Stomach smooth muscle (tissue), 2 donors: ENCODE measurements at regions not wholly inside any gene's neighbourhood (a gene's known extent, or its start where the extent isn't known, plus 50 kb on each side); places are given as distances from the start of the nearest gene placed in this dataset.

Experiments used
- H3K27ac ChIP-seq: one replicate; pipeline ENCODE4 v1.7.0; 2013; ENCODE audit warnings: mild to moderate bottlenecking, low read length, inconsistent platforms
- H3K27me3 ChIP-seq, 2 donors: one replicate each; pipeline ENCODE4 v1.7.0; 2013; ENCODE audit warnings: low read length in 2 of 2; ENCODE audit not compliant: insufficient read depth in 2 of 2, control insufficient read depth in 1 of 2
- H3K36me3 ChIP-seq, 2 donors: one replicate each; pipeline ENCODE4 v1.7.0; 2013; ENCODE audit warnings: low read length in 2 of 2; ENCODE audit not compliant: control insufficient read depth in 2 of 2, insufficient read depth in 2 of 2
- H3K4me1 ChIP-seq: one replicate; pipeline ENCODE4 v1.7.0; 2013; ENCODE audit warnings: low read length; ENCODE audit not compliant: control insufficient read depth, insufficient read depth
- H3K4me3 ChIP-seq, 2 donors: one replicate each; pipeline ENCODE4 v1.7.0; 2013; ENCODE audit warnings: low read length in 2 of 2
- H3K9ac ChIP-seq, 2 donors: one replicate each; pipeline ENCODE4 v1.7.0; 2013; ENCODE audit warnings: low read length in 2 of 2, mild to moderate bottlenecking in 1 of 2
- H3K9me3 ChIP-seq, 2 donors: one replicate each; pipeline ENCODE4 v1.7.0; 2013; ENCODE audit warnings: low read length in 2 of 2; ENCODE audit not compliant: control insufficient read depth in 2 of 2
- donor health status: healthy.
- donor health status: Pancreatic carcinoma.

DNA sequence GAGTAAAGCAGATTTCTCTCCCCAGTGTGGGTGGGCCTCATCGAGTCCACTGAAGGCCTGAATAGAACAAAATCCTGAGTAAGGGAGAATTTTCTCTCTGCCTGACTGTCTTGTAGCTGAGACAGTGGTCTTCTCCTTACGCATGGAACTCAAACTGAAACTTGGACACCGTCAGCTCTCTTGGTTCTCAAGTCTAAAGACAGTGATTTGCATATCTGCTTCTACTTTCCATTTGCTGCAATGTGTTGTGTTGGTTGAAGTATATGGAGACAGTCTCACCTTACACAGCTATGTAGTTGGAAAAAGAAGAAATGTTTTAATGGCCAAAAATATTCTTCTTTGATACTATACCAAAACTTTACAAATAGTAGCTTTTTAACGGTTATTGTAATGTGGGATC is 160.2 kb upstream of the LMNTD1 start:
- Histone ChIP-seq H3K36me3 (no peaks in the 10 kb centered on the region), H3K9ac (no peak overlapping the region), H3K27ac (no peak overlapping the region), H3K4me3 (no peak overlapping the region), H3K27me3 (no peaks in the 10 kb centered on the region), H3K4me1 (no peaks in the 10 kb centered on the region), H3K9me3 (peaks cover 0 to 6% of the 10 kb centered on the region in 2 donors)

DNA sequence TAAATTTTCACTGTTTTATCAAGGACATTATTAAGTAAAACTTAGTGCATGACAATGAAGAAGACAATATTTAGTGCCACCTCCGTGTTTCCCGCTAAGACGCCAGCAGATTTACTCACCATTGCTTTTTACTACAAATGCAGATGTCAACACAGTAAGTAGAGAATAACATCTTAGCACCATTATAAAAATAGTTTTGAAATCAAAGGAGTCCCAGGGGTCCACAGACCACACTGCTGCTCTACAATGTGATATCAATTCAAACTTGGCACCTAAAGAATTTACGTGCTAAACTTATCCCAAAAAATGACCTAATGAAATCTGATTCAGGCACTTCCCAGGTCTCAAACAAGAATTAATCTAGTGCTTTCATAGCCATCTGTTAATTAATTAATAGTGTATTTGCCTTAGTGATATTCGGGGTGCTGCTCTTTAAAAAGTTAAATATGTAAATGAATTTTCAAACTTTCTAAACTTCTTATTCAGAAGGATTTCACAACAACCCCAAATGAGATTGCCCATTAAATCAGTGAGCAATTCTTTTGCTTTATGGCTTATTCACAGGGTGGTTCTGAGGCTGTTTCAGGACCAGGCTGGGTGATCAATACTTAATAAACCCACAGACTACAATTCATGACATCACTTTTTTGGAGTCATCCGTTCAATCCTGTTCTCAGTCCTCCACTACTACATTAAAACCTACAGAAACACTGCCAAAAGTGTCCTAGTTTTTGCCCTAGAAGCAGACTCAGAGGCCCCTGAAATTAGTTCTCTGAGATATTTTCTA is 161.3 kb upstream of the LMNTD1 start:
- no peak overlapping the region for H3K27ac ChIP-seq
- no peaks in the 10 kb centered on the region for H3K27me3 ChIP-seq
- no peak overlapping the region for H3K9ac ChIP-seq
- H3K4me1 ChIP-seq: no peaks in the 10 kb centered on the region
- H3K9me3 ChIP-seq: peaks cover 0 to 6% of the 10 kb centered on the region in 2 donors
- no peak overlapping the region for H3K4me3 ChIP-seq
- no peaks in the 10 kb centered on the region for H3K36me3 ChIP-seq

DNA sequence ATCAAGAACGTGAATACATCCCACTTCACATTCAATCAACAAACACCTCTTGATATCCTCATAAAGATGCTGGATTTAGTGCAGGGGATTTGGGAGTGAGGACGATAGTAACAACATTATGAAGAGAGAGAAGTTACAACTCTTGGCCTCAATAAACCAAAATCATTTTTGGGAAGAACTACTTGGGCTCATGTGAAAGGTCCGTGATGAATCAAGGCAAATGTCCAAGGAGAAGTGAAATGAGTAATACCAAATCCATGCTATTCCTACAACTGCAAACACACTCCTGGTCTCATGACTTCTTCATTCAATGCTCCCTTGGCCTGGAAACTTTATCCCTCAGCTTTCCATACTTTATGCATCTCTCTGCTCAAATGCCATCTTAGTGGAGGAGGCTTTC is 162.0 kb upstream of the LMNTD1 start:
- Histone ChIP-seq H3K27ac (no peak overlapping the region), H3K4me1 (no peaks in the 10 kb centered on the region), H3K9me3 (peaks cover 0 to 6% of the 10 kb centered on the region in 2 donors), H3K36me3 (no peaks in the 10 kb centered on the region), H3K27me3 (no peaks in the 10 kb centered on the region), H3K9ac (no peak overlapping the region), H3K4me3 (no peak overlapping the region)

DNA sequence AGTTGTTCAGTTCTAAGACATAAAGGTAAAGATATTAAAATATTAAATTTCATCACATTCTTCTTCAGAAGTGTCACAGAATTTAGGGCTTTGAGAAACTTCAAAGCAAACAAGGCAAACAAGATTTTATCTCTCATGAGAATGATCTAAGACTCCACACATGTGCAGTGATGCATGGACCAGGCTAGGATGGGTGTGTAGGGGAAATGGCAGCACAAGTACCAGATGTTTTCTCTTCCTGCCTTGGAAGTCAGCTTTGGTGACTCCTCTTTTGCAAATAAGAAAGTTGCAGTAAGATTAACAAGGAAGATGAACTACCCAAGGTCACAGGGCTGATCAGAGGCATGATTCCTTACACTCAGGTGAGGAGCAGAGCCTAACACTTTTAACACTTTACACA is 163.8 kb upstream of the LMNTD1 start:
- H3K4me1 ChIP-seq: no peaks in the 10 kb centered on the region
- no peak overlapping the region for H3K27ac ChIP-seq
- H3K36me3 ChIP-seq: no peaks in the 10 kb centered on the region
- H3K9ac ChIP-seq: no peak overlapping the region
- H3K4me3 ChIP-seq: no peak overlapping the region
- no peaks in the 10 kb centered on the region for H3K9me3 ChIP-seq
- no peaks in the 10 kb centered on the region for H3K27me3 ChIP-seq

DNA sequence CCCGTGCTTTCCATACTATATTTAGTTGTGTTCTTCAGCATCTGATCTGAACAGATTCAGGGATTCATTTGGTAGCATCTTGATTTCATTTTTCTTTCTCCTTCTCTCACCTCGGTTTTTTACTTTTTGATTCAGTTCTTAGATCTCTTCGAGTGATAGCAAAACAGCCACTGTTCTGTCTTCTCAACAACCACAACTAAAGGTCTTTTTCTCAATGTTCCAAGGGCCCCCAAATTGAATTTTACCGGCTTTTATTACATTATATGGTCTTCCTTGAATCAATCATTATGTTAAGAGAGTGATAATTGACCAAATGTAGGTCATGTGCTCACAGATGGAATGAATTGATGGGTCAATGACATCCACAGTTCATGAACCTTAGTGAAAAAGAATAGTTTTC is 164.5 kb upstream of the LMNTD1 start:
- H3K27me3 ChIP-seq: no peaks in the 10 kb centered on the region
- H3K9me3 ChIP-seq: no peaks in the 10 kb centered on the region
- no peak overlapping the region for H3K27ac ChIP-seq
- H3K36me3 ChIP-seq: no peaks in the 10 kb centered on the region
- no peak overlapping the region for H3K4me3 ChIP-seq
- H3K9ac ChIP-seq: no peak overlapping the region
- H3K4me1 ChIP-seq: no peaks in the 10 kb centered on the region

DNA sequence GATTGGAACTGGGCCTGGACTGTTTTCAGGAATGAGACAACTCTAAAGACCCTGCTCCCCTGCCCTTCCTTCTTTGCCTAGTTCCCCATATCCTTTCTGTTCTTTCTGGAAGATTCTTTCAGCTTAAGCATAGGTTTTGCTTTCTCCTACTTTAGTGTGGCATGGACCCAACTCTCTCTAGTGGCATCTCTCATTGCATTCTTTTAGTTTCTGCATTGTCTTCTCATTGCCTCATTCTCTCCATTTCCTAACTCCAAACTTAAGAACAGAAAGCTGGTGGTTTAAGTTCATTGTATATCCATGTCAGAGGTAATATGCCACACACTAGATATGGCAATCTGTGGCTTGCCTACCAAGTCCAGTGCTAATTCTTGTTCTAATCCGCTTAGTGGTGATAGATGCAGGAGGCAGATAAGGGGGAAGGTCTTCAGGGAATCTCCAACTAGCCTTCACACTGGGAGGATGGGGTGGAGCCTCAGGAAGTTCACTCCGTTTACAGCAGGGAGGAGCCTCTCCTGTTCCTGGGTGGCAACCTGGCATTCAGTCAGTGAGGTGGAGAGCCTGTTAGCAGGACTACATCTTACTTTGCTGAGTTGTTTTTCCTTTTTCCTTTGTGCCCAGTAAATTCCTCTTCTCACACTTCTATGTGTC is 165.1 kb upstream of the LMNTD1 start:
- Histone ChIP-seq H3K4me1 (peaks cover under 1% of the 10 kb centered on the region), H3K4me3 (no peak overlapping the region), H3K27me3 (no peaks in the 10 kb centered on the region), H3K36me3 (no peaks in the 10 kb centered on the region), H3K27ac (no peak overlapping the region), H3K9me3 (no peaks in the 10 kb centered on the region), H3K9ac (no peak overlapping the region)

DNA sequence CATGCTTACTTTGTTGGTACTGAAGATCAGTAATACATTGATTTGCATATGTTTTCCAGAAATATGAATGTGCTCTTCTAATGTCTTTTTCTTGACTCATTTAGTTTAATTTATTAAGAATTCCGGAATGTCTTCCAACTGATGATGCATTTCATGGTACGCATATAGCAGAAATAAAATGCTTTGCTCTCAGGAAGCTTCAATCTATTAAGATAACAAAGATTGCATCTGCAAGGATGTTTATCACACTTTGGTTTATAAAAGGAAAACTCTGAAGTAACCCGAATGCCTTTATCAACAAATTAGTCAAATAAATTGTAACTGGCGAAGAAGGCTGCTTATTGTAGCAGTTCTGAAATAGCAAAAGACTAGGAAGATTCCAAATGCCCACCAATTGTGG is 166.4 kb upstream of the LMNTD1 start:
- Histone ChIP-seq H3K36me3 (no peaks in the 10 kb centered on the region), H3K4me1 (peaks cover 3% of the 10 kb centered on the region), H3K27me3 (no peaks in the 10 kb centered on the region), H3K9me3 (no peaks in the 10 kb centered on the region), H3K4me3 (no peak overlapping the region), H3K9ac (no peak overlapping the region), H3K27ac (no peak overlapping the region)

DNA sequence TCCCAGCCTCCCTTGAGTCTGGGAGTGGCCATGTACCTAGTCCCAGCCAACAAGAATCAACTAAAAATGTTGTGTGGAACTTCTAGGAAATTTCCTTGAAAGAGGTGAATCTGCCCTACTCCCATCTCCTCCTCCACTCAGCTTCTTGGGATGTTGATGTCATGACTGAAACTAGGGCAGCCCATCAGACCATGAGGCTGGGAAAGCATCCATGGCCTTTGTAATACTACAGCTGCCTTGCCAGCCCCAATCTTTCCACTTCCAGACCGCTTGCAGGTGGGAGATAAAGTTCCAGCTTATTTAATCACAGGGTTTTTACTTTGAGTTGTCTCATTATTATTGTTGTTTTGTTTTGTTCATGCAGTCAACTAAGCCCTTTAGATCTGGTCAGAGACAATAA is 170.3 kb upstream of the LMNTD1 start:
- H3K4me3 ChIP-seq: no peak overlapping the region
- H3K27me3 ChIP-seq: no peaks in the 10 kb centered on the region
- peaks cover 3% of the 10 kb centered on the region for H3K4me1 ChIP-seq
- no peak overlapping the region for H3K27ac ChIP-seq
- H3K9ac ChIP-seq: no peak overlapping the region
- no peaks in the 10 kb centered on the region for H3K9me3 ChIP-seq
- no peaks in the 10 kb centered on the region for H3K36me3 ChIP-seq

DNA sequence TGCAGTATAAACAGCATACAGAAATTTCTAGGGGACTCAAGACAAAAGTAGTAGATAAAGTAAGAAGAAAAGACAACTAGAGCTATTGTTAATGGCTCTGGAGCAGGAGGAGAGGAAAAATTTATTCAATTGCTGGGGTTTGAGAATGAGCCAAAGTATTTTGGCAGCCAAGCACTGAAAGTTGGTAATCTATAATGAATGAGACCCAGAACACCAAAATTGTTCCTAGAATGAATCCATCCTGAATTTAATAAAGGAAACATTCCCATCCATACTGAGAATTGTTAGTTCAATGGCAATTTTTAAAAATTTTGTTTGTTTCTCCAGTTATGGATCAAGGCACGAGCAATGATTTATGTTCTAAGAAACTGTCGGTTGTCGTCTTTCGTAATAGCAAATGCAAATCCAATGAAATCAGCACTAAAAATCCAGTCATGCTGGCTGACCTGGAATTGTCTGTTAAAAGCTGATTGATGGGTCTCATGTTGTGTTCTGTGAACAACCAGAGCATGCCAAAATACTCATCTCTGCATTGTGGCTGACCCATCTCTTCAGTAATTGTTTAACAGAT is 170.9 kb upstream of the LMNTD1 start:
- H3K4me1 ChIP-seq: peaks cover 3% of the 10 kb centered on the region
- H3K27ac ChIP-seq: no peak overlapping the region
- H3K9me3 ChIP-seq: no peaks in the 10 kb centered on the region
- no peak overlapping the region for H3K9ac ChIP-seq
- no peak overlapping the region for H3K4me3 ChIP-seq
- H3K36me3 ChIP-seq: no peaks in the 10 kb centered on the region
- no peaks in the 10 kb centered on the region for H3K27me3 ChIP-seq

DNA sequence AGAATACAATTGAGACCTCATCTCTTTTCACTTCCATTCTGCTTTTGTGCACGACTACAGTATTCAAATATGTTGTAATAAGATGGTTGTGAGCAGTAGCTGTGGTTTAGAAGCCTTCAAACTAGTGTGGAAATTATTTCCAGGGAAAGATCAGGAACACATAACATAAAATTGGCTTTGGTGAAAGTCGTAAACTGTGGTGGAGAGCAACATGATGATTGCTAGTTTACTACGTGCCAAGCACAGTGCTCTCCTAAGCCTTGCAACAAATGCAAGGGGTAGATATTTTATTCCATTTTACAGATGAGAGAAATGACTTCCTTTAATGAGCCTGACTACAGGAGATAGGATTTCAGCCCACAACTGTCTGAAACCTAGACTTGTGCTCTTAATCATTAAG is 172.4 kb upstream of the LMNTD1 start:
- H3K9ac ChIP-seq: no peak overlapping the region
- H3K9me3 ChIP-seq: no peaks in the 10 kb centered on the region
- H3K27me3 ChIP-seq: no peaks in the 10 kb centered on the region
- H3K36me3 ChIP-seq: no peaks in the 10 kb centered on the region
- no peak overlapping the region for H3K4me3 ChIP-seq
- no peak overlapping the region for H3K27ac ChIP-seq
- peaks cover 3% of the 10 kb centered on the region for H3K4me1 ChIP-seq

DNA sequence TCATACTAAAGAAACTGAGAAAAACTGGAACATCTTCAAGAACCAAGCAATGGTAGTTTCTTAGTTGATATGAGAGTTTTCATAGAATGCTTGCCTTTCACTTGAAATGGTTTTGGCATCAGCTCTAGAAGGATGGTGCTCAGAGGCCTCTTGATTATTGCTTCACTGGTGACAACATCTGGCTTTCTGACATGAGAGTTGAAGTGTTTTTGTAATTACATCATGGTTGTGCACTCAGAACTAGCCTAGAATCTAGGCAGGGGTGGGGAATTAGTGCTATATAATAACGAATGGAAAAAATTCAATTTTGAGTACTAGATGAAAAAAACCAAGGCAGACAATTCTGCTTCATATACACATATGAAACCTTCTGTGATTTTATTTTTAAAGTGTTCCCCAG is 172.8 kb upstream of the LMNTD1 start:
- no peaks in the 10 kb centered on the region for H3K36me3 ChIP-seq
- H3K9ac ChIP-seq: no peak overlapping the region
- H3K4me3 ChIP-seq: no peak overlapping the region
- H3K4me1 ChIP-seq: peaks cover 3% of the 10 kb centered on the region
- no peak overlapping the region for H3K27ac ChIP-seq
- no peaks in the 10 kb centered on the region for H3K9me3 ChIP-seq
- no peaks in the 10 kb centered on the region for H3K27me3 ChIP-seq
